ENCODE measurements at regions not wholly inside any gene's neighbourhood (a gene's known extent, or its start where the extent isn't known, plus 50 kb on each side); places are given as distances from the start of the nearest gene placed in this dataset.
"Not testable (repeated sequence)": the region's sequence is repeated elsewhere in the genome, so short reads cannot be mapped to it uniquely, and the experiment has no call there.

- DNase-seq (ENCODE audit: low spot score) (no peak), FAIRE-seq (no peak)
Measured at GRCh38 chr7:55261386-55261770, 103.8 kb upstream of the LANCL2 start.

GRCh38 chr7:55265328-55265727 lies 99.8 kb upstream of the LANCL2 start:
- DNase-seq (ENCODE audit: low spot score); FAIRE-seq: not testable (repeated sequence)

GRCh38 chr7:55265836-55266642 lies 99.1 kb upstream of the LANCL2 start:
- DNase-seq (ENCODE audit: low spot score) (no peak), FAIRE-seq (no peak)

- no peak for FAIRE-seq
Measured at GRCh38 chr7:55271069-55271626, 94.0 kb upstream of the LANCL2 start.

GRCh38 chr7:55271661-55272060 lies 93.5 kb upstream of the LANCL2 start:
- peak; percentile 3 for DNase-seq (ENCODE audit: low spot score)
- FAIRE-seq, result peak; percentile 44

More at GRCh38 chr7:55271069-55271626, 94.0 kb upstream of the LANCL2 start:
- DNase-seq (ENCODE audit: low spot score), result peak; percentile 28

- FAIRE-seq (no peak), DNase-seq (ENCODE audit: low spot score) (peak; percentile 7)
Measured at GRCh38 chr7:55272328-55272727, 92.8 kb upstream of the LANCL2 start.

GRCh38 chr7:55273186-55273980 lies 91.8 kb upstream of the LANCL2 start:
- FAIRE-seq, result no peak
- peak; percentile 3 for DNase-seq (ENCODE audit: low spot score)

- DNase-seq (ENCODE audit: low spot score), result peak; percentile 1
- FAIRE-seq, result no peak
Measured at GRCh38 chr7:55274156-55274555, 91.0 kb upstream of the LANCL2 start.

- peak; percentile 35 for FAIRE-seq
- DNase-seq (ENCODE audit: low spot score), result peak; percentile 2
Measured at GRCh38 chr7:55275291-55276200, 89.6 kb upstream of the LANCL2 start.

- no peak for FAIRE-seq
- DNase-seq (ENCODE audit: low spot score), result peak; percentile 1
Measured at GRCh38 chr7:55276572-55277295, 88.4 kb upstream of the LANCL2 start.

GRCh38 chr7:55277916-55278315 lies 87.2 kb upstream of the LANCL2 start:
- DNase-seq (ENCODE audit: low spot score) (no peak), FAIRE-seq (no peak)

GRCh38 chr7:55278321-55278720 lies 86.8 kb upstream of the LANCL2 start:
- no peak for FAIRE-seq

GRCh38 chr7:55279080-55279845 lies 85.9 kb upstream of the LANCL2 start:
- FAIRE-seq, result no peak

More at GRCh38 chr7:55278321-55278720, 86.8 kb upstream of the LANCL2 start:
- no peak for DNase-seq (ENCODE audit: low spot score)

GRCh38 chr7:55280031-55280454 lies 85.1 kb upstream of the LANCL2 start:
- FAIRE-seq, result peak; percentile 5
- DNase-seq (ENCODE audit: low spot score), result peak; percentile 84

More at GRCh38 chr7:55279080-55279845, 85.9 kb upstream of the LANCL2 start:
- DNase-seq (ENCODE audit: low spot score), result no peak

- DNase-seq (ENCODE audit: low spot score) (no peak), FAIRE-seq (no peak)
Measured at GRCh38 chr7:55285665-55286064, 79.5 kb upstream of the LANCL2 start.

GRCh38 chr7:55286666-55287065 lies 78.5 kb upstream of the LANCL2 start:
- FAIRE-seq, result no peak
- no peak for DNase-seq (ENCODE audit: low spot score)

GRCh38 chr7:55288070-55288824 lies 76.9 kb upstream of the LANCL2 start:
- DNase-seq (ENCODE audit: low spot score), result no peak
- FAIRE-seq, result no peak

- no peak for DNase-seq (ENCODE audit: low spot score)
- FAIRE-seq, result no peak
Measured at GRCh38 chr7:55296070-55296469, 69.1 kb upstream of the LANCL2 start.
